ENCODE measurements at regions not wholly inside any gene's neighbourhood (a gene's known extent, or its start where the extent isn't known, plus 50 kb on each side); places are given as distances from the start of the nearest gene placed in this dataset.
"Not testable (repeated sequence)": the region's sequence is repeated elsewhere in the genome, so short reads cannot be mapped to it uniquely, and the experiment has no call there.

DNA sequence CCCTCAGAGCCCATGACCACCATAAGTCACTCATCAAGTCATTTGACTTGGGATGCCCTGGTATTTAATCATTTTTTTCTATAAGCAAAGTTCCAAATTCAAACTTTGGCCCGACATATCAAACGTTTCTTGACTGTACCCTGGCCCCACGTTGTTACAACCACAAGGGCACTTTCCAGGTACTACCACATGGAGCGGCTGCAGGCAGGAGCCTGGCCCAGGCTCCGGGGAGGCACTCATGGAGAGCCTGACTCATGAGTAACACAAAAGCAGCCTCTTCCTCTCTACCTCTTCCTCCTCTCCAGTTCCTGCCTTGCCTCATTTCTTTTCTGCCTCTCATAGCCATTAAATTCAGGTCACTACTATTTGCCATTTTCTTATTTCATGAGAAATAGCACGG, 87.2 kb downstream of the CDRT15L2 start:
- TF ChIP-seq, protein P1, sequence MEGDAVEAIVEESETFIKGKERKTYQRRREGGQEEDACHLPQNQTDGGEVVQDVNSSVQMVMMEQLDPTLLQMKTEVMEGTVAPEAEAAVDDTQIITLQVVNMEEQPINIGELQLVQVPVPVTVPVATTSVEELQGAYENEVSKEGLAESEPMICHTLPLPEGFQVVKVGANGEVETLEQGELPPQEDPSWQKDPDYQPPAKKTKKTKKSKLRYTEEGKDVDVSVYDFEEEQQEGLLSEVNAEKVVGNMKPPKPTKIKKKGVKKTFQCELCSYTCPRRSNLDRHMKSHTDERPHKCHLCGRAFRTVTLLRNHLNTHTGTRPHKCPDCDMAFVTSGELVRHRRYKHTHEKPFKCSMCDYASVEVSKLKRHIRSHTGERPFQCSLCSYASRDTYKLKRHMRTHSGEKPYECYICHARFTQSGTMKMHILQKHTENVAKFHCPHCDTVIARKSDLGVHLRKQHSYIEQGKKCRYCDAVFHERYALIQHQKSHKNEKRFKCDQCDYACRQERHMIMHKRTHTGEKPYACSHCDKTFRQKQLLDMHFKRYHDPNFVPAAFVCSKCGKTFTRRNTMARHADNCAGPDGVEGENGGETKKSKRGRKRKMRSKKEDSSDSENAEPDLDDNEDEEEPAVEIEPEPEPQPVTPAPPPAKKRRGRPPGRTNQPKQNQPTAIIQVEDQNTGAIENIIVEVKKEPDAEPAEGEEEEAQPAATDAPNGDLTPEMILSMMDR (IDR thresholded peaks at IDR 0.05 in 2 of 3, conservative IDR thresholded peaks at IDR 0.05 in 1 of 3; ENCODE audit: borderline replicate concordance in 1 of 3, insufficient read depth in 1 of 3, low read depth in 2 of 3, low read length in 2 of 3), result not testable (repeated sequence)
- TF ChIP-seq EZH2 (IDR thresholded peaks at IDR 0.05); CBX3 (IDR thresholded peaks at IDR 0.05; ENCODE audit: low read depth); POLR2A (IDR thresholded peaks at IDR 0.05; ENCODE audit: borderline replicate concordance, extremely low read depth, insufficient read depth, insufficient read length); POLR2AphosphoS5 (IDR thresholded peaks at IDR 0.05; ENCODE audit: low read depth, low read length); EZH2phosphoT487 (IDR thresholded peaks at IDR 0.05; ENCODE audit: borderline replicate concordance): not testable (repeated sequence)

Measured in HCT116 (cell line).